Neural cell (in vitro differentiated cells): ENCODE measurements at regions not wholly inside any gene's neighbourhood (a gene's known extent, or its start where the extent isn't known, plus 50 kb on each side); places are given as distances from the start of the nearest gene placed in this dataset.

ENCODE experiments used
- CTCF ChIP-seq: fragments of 450-650 bp; IDR thresholded peaks from 2 replicates; pipeline ENCODE4 v1.5.1; 2014; ENCODE audit warnings: antibody characterized with exemption, mild to moderate bottlenecking, moderate library complexity; ENCODE audit not compliant: poor library complexity, severe bottlenecking
- EP300 ChIP-seq: fragments of 450-650 bp; conservative IDR thresholded peaks from 2 replicates; pipeline ENCODE4 v1.6.1; 2014; ENCODE audit warnings: antibody characterized with exemption, mild to moderate bottlenecking, moderate library complexity; ENCODE audit not compliant: poor library complexity, severe bottlenecking
- EZH2 ChIP-seq: fragments of 200-600, 300-800 bp; shearing (Covaris generic), sonication (generic); IDR thresholded peaks from 2 replicates; pipeline ENCODE4 v1.6.1; 2014; ENCODE audit warnings: antibody characterized with exemption, low read length, borderline replicate concordance, mild to moderate bottlenecking; ENCODE audit not compliant: insufficient read depth, poor library complexity, severe bottlenecking
- MXI1 ChIP-seq: fragments of 450-650 bp; conservative IDR thresholded peaks from 2 replicates; pipeline ENCODE4 v1.6.1; 2014; ENCODE audit warnings: antibody characterized with exemption, mild to moderate bottlenecking; ENCODE audit not compliant: poor library complexity, severe bottlenecking
- POLR2AphosphoS5 ChIP-seq: IDR thresholded peaks from 2 replicates; pipeline ENCODE4 v1.6.1; 2012
- RAD21 ChIP-seq: fragments of 450-650 bp; conservative IDR thresholded peaks from 2 replicates; pipeline ENCODE4 v1.6.1; 2014; ENCODE audit warnings: antibody characterized with exemption, mild to moderate bottlenecking, moderate library complexity
- REST ChIP-seq: IDR thresholded peaks from 2 replicates; pipeline ENCODE4 v1.6.1; 2012; ENCODE audit warnings: borderline replicate concordance
- TAF1 ChIP-seq: IDR thresholded peaks from 2 replicates; pipeline ENCODE4 v1.6.1; 2012; ENCODE audit warnings: low read depth

- TF ChIP-seq REST, result no peak
- no peak for TF ChIP-seq CTCF
- TF ChIP-seq POLR2AphosphoS5, result no peak
- no peak for TF ChIP-seq EZH2
- TF ChIP-seq TAF1, result no peak
- TF ChIP-seq EP300, result no peak
- no peak for TF ChIP-seq RAD21
- TF ChIP-seq MXI1, result no peak
These were observed 223.0 kb downstream of the AUH start for GRCh38 chr9:91138760-91139159.
